HG03439 (cell line): ENCODE measurements at regions not wholly inside any gene's neighbourhood (a gene's known extent, or its start where the extent isn't known, plus 50 kb on each side); places are given as distances from the start of the nearest gene placed in this dataset.
"Not testable (repeated sequence)": the region's sequence is repeated elsewhere in the genome, so short reads cannot be mapped to it uniquely, and the experiment has no call there.

Experiments
- ATAC-seq: cut with Tn5 transposase; IDR thresholded peaks from one replicate; pipeline ENCODE4 v1.9.1; 2021; ENCODE audit warnings: mild to moderate bottlenecking, moderate library complexity; ENCODE audit not compliant: unreplicated experiment

- ATAC-seq: not testable (repeated sequence)
These were observed 816.9 kb upstream of the VRK2 start for GRCh38 chr2:57229706-57230105.

- ATAC-seq: not testable (repeated sequence)
These were observed 814.3 kb upstream of the VRK2 start for GRCh38 chr2:57232341-57232740.

GRCh38 chr2:57251495-57251894, 795.1 kb upstream of the VRK2 start:
- not testable (repeated sequence) for ATAC-seq

- not testable (repeated sequence) for ATAC-seq
These were observed 770.2 kb upstream of the VRK2 start for GRCh38 chr2:57276408-57276807.

GRCh38 chr2:57278451-57278850, 768.2 kb upstream of the VRK2 start:
- ATAC-seq: no peak

GRCh38 chr2:57291209-57291608, 755.4 kb upstream of the VRK2 start:
- ATAC-seq: no peak

- ATAC-seq: no peak
These were observed 749.6 kb upstream of the VRK2 start for GRCh38 chr2:57296795-57297517.

GRCh38 chr2:57313678-57314077, 732.9 kb upstream of the VRK2 start:
- ATAC-seq: no peak

GRCh38 chr2:57314682-57315081, 731.9 kb upstream of the VRK2 start:
- no peak for ATAC-seq

GRCh38 chr2:57330447-57330846, 716.2 kb upstream of the VRK2 start:
- ATAC-seq: no peak

- no peak for ATAC-seq
These were observed 713.4 kb upstream of the VRK2 start for GRCh38 chr2:57333221-57333620.

GRCh38 chr2:57343391-57344006, 703.1 kb upstream of the VRK2 start:
- ATAC-seq: no peak

- ATAC-seq: no peak
These were observed 678.4 kb upstream of the VRK2 start for GRCh38 chr2:57368190-57368589.

GRCh38 chr2:57370882-57371585, 675.6 kb upstream of the VRK2 start:
- no peak for ATAC-seq

- no peak for ATAC-seq
These were observed 674.2 kb upstream of the VRK2 start for GRCh38 chr2:57372237-57372984.

GRCh38 chr2:57373530-57373929, 673.1 kb upstream of the VRK2 start:
- no peak for ATAC-seq

- ATAC-seq: no peak
These were observed 669.6 kb upstream of the VRK2 start for GRCh38 chr2:57376985-57377384.

GRCh38 chr2:57386305-57386704, 660.3 kb upstream of the VRK2 start:
- no peak for ATAC-seq

- no peak for ATAC-seq
These were observed 650.1 kb upstream of the VRK2 start for GRCh38 chr2:57396355-57397098.

GRCh38 chr2:57397550-57398360, 648.9 kb upstream of the VRK2 start:
- ATAC-seq: no peak
